IPS-18c (cell line): ENCODE measurements at regions not wholly inside any gene's neighbourhood (a gene's known extent, or its start where the extent isn't known, plus 50 kb on each side); places are given as distances from the start of the nearest gene placed in this dataset.

ENCODE experiments used
- H3K4me3 ChIP-seq: 2 replicates; pipeline ENCODE4 v1.7.0; 2013; ENCODE audit warnings: low read depth, mild to moderate bottlenecking, low read length, moderate library complexity; ENCODE audit not compliant: insufficient read depth
- H3K9me3 ChIP-seq: one replicate; pipeline ENCODE4 v1.6.1; 2013; ENCODE audit warnings: mild to moderate bottlenecking, low read length, moderate library complexity; ENCODE audit not compliant: control insufficient read depth, insufficient read depth

DNA sequence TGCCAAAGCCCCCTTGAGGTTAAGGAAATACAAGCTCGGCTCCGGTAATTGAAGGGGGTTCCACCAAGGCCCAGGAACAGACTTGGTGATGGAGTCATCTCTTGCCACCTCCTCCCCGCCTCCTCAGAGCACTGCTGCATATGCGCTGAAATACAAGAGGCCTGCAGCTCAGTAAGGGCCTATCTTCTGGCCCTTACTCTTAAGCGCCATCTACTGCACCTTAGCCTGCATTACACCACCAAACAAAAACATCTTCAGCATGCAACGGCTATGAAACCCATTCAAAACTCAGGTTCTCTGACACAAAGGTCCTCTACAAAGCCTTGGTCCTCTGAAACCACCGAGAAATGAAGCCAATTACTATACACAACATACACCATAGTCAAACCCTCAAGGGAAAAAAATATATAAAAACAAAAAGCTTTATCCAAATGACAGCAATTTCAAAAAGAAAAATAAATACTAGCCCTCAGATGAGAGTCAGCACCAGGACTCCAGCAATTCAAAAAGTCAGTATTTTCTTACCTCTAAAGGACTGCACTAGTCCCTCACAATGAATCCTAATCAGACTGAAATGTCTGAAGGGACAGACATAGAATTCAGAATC lies 176.8 kb upstream of the TBX20 start:
- Histone ChIP-seq H3K4me3 (no peak overlapping the region), H3K9me3 (peaks cover 8% of the 10 kb centered on the region)

DNA sequence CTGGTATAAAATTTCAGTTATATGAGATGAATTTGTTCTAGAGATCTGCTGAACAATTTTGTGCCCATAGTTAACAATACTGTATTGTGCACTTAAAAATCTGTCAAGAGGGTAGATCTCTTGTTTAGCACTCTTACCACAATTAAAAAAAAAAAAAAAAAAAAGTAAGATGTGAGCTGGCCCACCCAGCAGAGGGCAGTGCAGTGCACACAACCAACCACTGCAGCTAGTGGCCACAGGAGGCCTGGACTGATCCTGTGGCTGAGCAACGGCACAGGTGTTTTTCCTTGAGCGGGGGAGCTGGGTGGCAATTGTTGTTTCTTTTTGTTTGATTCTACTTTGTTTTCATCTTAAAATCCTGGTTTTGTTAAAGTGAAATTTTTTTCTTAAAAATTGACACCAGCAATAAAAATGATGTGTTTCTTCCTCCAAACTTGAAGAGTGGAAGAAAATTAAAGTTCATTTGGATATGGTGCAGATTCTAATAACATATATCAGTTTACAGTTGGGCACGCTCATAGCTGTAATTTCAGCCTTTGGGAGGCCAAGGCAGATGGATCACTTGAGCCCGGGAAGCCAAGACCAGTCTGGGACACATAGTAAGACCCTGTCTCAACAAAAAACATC lies 171.1 kb upstream of the TBX20 start:
- Histone ChIP-seq H3K4me3 (no peak overlapping the region), H3K9me3 (peaks cover 7% of the 10 kb centered on the region)

GRCh38 chr7:35424440-35424839 lies 170.5 kb upstream of the TBX20 start:
- Histone ChIP-seq H3K9me3 (peaks cover 2% of the 10 kb centered on the region), H3K4me3 (no peak overlapping the region)

GRCh38 chr7:35422715-35423114 lies 168.8 kb upstream of the TBX20 start:
- no peak overlapping the region for H3K4me3 ChIP-seq
- H3K9me3 ChIP-seq, result peaks cover 2% of the 10 kb centered on the region

DNA sequence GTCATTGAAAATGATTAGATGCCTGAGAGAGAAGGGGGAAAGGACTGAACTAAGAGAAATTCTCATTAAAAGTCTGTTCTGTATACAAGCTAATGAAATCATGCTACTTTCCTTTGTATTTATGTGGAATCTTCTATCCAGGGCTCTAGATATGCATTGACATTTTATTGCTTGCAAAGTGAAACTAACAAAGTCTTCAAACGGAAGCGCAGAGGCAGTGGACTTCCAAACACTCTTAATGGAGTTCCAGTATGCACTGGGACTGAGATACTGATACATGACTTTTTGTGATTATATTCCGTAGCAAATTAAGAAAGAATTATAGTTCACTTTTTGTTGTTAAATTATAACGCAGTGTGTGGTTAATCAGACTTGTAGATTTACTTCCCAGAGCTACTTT lies 166.8 kb upstream of the TBX20 start:
- no peak overlapping the region for H3K4me3 ChIP-seq
- H3K9me3 ChIP-seq, result no peaks in the 10 kb centered on the region

- Histone ChIP-seq H3K9me3 (no peaks in the 10 kb centered on the region), H3K4me3 (no peak overlapping the region)
These were observed 165.5 kb upstream of the TBX20 start for GRCh38 chr7:35419391-35419755.

GRCh38 chr7:35418716-35419390 lies 165.0 kb upstream of the TBX20 start:
- H3K9me3 ChIP-seq, result no peaks in the 10 kb centered on the region
- H3K4me3 ChIP-seq, result no peak overlapping the region

- Histone ChIP-seq H3K4me3 (no peak overlapping the region), H3K9me3 (no peaks in the 10 kb centered on the region)
These were observed 162.7 kb upstream of the TBX20 start for GRCh38 chr7:35416568-35416967.

GRCh38 chr7:35415411-35415822 lies 161.5 kb upstream of the TBX20 start:
- Histone ChIP-seq H3K9me3 (no peaks in the 10 kb centered on the region), H3K4me3 (no peak overlapping the region)

DNA sequence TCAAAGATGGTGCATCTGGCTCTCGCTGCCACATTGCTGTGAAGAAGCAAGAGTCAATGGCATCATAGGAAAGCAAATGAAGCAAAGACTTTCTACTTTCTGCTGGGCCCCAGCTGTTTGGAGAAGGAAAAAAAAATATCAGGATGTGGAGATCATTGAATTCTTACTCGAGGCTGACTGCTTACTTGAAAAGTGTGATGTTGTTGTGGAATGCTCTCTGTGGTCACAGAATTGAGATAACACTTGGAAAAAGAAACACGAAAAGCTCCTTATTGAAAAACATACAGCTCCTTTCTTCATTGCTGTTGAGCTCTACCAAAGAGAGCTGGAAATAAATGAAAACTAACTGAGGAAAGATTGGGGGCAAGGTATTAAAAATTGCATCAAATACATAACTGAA lies 157.4 kb upstream of the TBX20 start:
- no peak overlapping the region for H3K4me3 ChIP-seq
- no peaks in the 10 kb centered on the region for H3K9me3 ChIP-seq

DNA sequence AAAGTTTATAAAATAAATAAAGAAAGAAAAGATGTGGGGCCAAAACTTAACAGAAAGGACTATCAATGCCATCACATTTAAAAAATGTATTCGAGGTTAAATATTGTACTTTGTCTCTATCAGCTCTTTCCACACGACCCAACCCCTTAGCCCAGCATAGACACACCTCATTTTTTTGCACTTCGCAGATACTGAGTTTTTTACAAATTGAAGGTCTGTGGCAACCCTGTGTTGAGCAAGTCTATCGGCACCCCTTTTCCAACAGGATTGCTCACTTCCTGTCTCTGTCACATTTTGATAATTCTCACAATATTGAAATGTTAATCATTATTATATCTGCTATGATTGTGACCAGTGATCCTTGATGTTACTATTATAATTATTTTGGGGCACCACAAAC lies 151.6 kb upstream of the TBX20 start:
- Histone ChIP-seq H3K9me3 (no peaks in the 10 kb centered on the region), H3K4me3 (no peak overlapping the region)

DNA sequence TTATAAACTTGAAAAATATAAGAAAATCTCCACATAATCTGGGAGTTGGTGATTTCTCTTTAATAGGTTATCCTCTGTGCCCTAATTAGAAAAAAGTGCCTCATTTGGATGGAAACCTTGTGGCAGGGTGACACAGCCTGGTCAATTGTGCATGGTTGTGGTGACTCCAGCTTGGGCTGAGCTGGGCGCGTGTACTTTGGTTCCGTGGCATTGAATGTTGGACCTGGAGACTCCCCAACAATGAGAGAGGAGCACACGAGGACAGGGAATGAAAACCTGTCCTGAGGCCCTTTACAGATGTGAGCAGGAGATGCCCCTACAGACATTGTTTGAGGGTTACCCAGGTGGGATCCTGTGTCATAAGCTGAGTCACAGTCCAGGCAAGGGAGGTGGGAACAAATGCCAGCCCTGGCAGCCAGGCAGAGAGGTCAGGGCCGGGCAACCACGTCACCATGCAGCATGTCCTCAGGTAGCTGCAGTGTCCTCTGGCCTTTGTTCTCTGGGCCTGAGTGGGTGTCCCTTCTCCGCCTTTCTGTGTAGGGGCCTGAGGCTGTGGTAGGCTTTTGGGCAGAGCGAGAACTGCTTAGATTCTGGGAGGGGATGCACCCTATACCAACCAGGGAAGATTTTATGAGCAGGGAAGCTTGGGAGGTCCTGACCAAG lies 147.4 kb upstream of the TBX20 start:
- no peaks in the 10 kb centered on the region for H3K9me3 ChIP-seq
- no peak overlapping the region for H3K4me3 ChIP-seq

GRCh38 chr7:35399840-35400239 lies 145.9 kb upstream of the TBX20 start:
- Histone ChIP-seq H3K4me3 (no peak overlapping the region), H3K9me3 (no peaks in the 10 kb centered on the region)

- Histone ChIP-seq H3K4me3 (no peak overlapping the region), H3K9me3 (no peaks in the 10 kb centered on the region)
These were observed 145.3 kb upstream of the TBX20 start for GRCh38 chr7:35399216-35399615.

- H3K4me3 ChIP-seq, result no peak overlapping the region
- H3K9me3 ChIP-seq, result no peaks in the 10 kb centered on the region
These were observed 144.6 kb upstream of the TBX20 start for GRCh38 chr7:35398518-35398917.

GRCh38 chr7:35390146-35390545 lies 136.2 kb upstream of the TBX20 start:
- H3K9me3 ChIP-seq, result no peaks in the 10 kb centered on the region
- no peak overlapping the region for H3K4me3 ChIP-seq

- Histone ChIP-seq H3K9me3 (no peaks in the 10 kb centered on the region), H3K4me3 (no peak overlapping the region)
These were observed 135.7 kb upstream of the TBX20 start for GRCh38 chr7:35389636-35390035.
